ENCODE measurements at regions not wholly inside any gene's neighbourhood (a gene's known extent, or its start where the extent isn't known, plus 50 kb on each side); places are given as distances from the start of the nearest gene placed in this dataset.

DNA sequence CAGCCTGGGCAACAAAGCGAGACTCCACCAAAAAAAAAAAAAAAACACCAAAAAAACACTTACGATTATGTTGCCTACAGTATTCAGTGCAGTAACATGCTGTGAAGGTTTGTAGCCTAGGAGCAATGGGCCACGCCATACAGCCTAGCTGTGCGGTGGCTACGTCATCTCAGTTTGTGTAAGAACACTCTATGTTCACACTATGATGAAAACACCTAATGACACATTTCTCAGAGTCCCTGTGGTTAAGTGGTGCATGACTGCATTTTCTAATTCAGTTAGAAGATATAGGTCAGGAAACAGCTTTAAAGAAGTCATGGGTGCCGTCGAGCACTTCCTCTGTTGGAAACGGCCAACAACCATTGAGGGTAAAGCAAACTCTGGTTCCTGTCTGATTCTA is 75.7 kb upstream of the ANO1 start:
- no peak for DNase-seq

DNA sequence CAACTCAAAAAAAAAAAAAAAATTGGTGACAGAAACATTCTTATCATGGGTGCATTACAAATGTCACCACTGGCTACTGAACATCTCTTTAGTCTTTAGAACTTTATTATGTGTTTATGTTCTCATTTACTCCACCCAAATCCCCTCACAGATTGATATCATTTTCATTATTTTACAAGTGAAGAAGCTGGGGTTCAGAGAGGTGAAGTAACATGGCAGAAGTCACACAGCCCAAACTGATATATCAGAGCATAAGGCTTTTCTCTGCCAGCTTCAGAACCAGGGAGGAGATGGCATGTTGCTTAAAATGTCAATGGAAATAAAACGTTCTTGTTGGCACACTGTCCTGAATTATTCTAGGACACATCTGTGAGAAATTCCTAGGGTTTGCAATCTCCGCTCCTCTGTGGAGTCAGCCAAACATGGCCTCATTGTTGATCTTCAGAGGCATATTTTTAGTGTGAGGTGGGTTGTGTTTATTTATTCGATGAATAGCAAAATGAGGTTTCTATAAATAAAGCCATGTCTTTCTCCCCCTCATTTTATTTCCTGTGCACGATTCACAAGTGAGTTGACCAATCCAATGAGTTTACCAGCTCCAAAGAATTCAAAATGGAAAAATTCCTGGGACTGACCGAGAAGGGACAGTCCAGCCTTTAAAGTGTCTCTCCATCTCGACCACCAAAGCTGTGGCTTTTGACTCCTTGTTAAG is 72.9 kb upstream of the ANO1 start:
- no peak for DNase-seq

DNA sequence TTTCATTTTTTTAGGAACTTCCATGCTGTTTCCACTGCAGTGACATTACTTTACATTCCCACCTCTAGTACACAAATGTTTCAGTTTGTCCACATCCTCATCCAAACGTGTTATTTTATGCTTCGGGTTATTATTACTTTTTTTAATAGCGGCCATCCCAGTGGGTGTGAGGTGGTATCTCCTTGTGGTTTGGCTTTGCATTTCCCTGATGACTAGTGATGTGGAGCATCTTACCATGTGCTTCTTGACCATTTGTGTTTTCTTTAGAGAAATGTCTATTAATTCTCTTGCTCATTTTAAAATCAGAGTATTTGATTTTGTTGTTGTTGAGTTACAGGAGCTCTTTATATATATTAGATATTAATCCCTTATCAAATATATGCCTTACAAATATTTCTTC is 70.3 kb upstream of the ANO1 start:
- no peak for DNase-seq

DNA sequence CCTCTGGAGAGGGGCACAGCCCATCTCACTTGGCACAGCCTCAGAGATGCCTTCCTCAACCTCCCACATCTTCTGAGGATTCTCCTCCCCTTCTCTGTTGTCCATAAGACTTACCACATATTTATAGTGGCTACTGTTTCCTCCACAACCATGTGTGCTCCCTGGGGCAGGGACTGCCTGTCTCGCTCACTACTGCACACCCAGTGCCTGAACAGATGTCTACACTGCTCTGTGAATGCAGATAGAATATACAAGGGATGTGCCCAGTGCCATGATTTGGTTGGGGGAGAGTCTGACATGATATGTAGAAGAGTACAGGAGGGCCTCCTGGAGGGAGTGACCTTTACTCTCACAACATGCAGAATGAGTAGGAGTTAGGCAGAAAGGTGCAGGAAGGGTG is 67.3 kb upstream of the ANO1 start:
- no peak for DNase-seq

DNA sequence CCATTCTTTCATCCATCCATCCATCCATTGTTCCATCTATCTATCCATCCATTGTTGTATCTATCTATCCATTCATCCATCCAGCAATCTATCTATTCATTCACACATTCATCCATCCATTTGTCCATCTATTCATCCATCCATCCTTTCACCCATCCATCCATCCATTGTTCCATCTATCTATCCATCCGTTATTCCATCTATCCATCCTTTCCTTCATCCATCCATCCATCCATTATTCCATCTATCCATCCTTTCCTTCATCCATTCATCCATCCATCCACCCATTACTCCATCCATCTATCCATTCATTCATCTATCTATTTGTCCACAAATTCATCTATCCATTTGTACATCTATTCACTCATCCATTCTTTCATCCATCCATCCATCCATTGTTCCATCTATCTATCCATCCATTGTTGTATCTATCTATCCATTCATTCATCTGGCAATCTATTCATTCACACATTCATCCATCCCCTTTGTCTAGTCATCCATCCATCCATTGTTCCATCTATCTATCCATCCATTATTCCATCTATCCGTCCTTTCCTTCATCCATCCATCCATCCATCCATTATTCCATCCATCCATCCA is 65.9 kb upstream of the ANO1 start:
- DNase-seq: no peak

DNA sequence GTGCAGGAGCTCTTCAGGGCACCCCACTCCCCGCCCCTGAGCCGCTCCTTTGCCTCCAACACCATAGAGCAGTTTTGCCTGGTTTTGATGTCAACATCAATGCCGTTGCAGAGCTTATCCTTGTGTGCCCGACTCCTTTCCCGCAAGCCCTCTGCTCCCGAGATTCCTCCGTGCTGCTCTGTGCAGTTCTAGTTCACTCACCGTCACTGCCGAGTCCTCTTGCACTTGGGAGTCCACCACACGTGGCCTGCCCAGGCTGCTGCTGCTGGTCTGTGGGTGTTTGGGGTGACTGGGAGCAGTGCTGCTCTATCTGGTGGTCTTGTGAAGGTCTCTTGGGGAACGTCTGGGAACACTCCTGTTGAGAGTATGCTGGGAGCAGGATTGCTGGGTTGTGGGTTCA is 63.8 kb upstream of the ANO1 start:
- no peak for DNase-seq

DNA sequence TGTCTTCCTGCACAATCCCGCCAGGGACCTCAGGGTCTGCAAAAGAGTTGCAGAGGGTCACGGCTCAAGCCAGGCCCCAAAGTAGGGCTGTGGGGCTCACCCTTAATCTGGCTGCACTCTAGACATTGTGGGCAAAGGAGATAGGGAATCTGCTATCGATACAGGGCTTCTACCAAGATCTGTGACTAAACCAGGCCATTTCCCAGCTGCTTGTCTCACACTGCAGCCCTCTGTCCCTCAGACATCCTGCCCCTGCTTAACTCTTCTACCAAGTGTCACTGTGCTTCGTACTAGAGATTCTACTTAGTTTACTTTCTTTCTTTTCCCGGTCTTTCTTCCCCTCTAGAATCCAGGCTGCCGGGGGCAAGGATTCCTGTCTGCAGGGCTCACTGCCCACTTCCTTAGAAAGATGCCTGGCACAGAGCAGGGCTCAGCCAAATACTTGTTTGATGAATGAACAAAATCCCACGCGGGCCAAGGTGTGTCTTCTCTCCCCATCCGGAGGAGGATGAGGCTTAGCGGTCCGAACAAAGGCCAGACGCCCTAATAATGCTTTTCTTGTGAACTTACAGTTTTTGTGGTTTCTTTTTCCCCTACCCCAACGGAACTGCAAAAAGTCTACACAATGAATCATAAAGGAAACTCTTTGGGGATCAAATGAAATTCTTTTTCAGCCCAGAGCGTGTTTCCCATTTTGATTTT is 61.3 kb upstream of the ANO1 start:
- no peak for DNase-seq

DNA sequence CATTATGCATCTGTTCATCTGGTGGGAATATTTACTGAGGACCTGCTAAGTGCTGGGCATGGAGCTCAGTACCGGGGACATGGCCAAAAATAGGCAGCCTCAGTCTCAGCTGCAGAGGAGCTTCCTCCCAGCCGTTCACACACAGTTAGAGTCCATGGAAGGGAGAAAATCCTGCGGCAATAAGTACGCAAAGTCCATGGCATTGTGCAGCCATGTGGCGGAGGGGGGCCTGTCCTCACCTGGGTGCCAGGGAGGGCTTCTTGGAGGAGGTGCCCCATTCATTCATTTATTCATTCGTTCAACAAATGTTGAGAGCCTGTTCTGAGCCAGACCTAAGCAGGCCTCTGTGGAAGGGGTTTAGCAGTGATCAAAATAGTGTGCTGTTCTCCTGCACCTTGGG is 59.3 kb upstream of the ANO1 start:
- no peak for DNase-seq

DNA sequence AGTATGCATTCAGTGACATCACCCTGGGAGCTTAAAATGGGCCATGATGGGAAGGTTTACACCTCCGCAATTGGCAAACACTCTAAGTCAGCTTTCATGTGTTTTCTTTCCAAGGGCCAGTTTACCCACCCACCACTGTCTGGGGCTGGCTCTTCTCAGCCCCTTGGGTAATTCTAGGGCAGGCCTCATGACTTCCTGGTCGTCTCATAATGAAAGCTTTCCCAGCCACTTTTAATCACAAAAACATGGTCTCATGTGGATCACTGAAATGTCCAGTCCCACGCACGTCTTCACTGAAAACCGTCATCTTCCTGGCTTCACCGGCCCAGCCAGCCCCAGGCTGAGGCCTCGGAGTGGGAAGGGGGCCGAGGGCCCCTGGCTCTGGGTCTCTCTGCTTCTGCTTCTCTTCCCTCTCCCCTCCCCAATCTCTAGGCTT is 58.5 kb upstream of the ANO1 start:
- DNase-seq: no peak

DNA sequence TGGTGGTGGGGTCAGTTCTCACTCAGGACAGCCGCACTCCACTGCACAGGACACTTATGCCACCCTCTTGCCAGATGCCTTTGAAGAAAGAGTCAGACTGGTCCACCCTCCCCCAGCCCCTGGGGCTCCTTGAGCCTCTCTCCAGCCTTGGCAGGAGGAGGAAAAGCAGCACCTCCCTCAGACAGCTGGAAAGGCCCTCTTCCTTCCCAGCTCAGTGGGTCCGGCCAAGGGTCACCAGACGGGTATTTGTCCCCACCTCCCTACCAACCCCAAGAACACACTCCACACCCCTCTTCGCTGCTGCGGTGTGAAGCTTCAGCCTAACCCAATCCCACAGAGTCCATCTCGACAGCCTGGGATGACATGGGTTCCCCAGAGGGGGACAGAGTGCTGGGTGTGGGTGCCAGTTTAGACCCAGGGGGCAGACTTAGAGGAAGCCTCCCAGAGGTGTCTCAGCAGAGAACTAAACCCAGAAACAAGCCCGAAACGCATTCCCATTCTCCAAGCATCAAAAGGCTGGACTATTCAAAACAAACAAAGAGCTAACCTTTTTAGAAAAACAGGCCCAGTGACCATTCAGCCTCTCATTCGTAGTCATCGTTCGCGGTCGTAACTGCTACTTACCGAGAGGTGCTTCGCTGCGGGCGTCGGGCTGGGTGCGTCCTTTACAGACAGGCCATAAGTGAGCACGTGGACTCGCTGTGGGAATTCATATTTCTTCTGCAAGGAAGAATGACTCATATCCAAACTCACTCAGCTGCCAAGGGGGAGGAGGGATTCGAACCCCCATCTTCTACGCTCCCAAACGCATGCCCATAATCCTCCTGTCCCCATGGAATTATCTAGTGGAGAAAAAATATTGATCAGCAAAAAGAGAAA is 57.5 kb upstream of the ANO1 start:
- DNase-seq: no peak

DNA sequence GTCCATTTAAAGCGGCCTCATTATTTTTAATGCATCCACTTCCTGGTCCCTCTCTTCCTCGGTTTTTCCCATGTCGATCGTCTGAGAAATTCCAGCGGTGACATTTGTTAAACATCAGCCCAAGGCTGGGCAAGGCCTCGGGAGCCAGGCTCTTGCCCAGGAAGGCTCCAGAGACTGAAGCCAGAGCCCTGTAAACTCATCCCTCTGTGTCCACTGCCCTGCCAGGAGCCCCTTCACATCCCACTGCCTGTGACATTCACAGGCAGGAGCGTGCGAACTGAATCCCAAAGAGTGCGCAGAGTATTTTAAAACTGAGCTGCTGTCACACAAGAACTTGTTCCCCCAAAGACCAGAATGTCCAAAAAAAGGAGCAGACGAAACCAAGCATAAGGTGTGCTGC is 56.5 kb upstream of the ANO1 start:
- no peak for DNase-seq

DNA sequence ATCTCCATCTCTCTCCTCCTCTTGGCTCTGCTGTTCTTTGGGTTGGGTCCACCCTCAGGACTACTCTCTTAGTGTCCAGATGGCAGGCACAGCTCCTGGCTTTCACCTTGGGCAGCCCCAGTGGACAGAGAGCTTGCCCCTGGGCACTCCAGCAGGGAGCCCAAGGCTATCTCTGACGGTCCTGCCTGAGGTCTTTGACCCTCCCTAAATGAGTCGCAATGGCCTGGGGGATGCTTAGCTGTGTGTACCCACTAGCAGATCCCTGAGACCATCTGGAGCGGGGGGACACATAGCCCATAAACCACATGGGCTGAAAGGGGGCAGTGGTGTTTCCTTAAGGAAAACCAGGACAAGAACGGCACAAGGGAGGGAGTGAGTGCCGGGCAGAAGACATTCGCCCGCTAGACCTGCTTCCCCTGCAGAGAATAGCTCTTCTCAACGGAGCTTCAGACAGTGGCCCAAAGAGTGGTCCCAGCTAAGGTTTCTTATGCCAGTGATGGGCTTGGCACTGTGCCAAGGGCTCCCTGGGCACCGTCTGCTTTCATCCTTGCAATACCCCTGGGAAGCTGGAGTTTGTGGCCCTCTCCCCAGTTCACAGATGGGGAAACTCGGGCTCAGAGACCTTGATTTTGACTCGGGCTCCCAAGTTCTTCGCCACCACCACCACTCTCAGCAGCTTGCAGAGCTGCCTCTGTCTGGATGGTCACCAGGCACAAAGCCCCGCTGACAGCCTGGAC is 53.9 kb upstream of the ANO1 start:
- no peak for DNase-seq

DNA sequence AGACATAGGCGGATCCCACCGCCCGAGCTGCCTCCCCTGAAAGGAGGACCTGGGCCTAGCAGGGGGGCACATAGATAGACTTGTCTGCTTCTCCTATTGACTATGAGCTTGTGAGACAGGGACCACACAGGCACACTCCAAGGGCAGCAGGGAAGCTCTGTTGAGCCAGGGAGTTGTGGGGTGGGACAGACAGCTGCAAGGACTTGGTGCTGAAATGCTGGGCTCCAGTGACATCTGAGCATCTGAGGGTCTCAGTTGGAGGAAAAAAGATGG is 53.4 kb upstream of the ANO1 start:
- DNase-seq: no peak

DNA sequence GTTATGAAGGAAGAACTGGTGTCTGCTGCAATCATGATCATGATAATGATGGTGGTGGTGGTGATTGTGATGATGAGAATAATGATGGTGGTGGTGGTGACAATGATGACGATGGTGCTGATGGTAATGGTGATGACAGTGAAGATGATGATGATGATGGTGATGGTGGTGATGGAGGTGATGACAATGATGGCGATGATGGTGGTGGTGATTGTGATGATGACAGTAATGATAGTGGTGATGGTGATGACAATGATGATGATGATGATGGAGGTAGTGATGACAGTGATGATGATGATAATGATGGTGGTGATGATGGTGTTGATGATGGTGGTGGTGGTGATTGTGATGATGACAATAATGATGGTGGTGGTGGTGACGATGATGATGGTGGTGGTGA is 52.8 kb upstream of the ANO1 start:
- no peak for DNase-seq

DNA sequence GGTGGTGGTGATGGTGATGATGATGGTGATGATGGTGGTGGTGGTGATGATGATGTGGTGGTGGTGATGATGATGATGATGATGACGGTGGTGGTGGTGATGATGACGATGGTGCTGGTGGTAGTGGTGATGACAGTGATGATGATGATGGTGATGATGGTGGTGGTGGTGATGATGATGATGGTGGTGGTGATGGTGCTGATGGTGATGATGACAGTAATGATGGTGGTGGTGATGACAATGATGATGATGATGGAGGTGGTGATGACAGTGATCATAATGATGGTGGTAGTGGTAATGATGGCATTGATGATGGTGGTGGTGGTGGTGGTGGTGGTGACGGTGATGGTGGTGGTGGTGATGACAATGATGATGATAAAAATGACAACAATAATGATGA is 52.1 kb upstream of the ANO1 start:
- no peak for DNase-seq

DNA sequence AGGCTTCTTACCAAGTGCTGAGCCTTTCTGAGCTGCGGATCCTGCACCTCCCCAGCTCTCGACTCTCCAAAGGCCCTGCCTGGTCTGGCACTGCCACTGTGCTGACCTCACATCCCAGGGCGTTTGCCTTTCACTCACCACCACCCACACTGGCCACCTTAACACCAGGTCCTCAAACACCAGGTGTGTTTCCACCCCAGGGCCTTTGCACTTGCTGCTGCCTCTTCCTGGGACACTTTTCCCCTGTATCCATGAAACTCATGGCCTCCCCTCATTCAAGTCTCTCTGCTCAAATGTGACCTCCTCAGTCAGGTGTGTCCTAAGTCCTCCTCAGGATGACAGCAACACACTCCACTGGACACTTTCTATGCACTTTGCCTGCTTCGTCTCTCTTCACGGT is 51.4 kb upstream of the ANO1 start:
- DNase-seq: no peak

DNA sequence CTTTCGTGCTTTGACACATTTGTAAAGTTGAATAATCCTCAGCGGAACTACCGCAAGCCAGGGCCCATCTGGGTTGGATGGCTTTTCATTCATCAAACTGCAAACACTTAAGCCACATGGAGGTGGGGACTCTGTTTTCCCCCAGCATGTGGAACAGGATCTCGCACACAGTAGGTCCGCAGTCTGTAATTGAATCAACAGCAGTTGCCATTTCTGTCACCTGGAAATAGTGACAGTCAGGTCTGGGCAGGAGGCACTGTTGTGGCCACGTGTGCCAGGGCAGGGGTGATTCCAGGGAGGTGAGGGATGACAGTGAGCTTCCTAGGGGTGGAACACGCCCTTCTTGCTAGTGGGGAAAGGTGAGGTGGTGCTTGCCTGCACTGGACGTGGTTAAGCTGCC is 50.7 kb upstream of the ANO1 start:
- DNase-seq: no peak

DNA sequence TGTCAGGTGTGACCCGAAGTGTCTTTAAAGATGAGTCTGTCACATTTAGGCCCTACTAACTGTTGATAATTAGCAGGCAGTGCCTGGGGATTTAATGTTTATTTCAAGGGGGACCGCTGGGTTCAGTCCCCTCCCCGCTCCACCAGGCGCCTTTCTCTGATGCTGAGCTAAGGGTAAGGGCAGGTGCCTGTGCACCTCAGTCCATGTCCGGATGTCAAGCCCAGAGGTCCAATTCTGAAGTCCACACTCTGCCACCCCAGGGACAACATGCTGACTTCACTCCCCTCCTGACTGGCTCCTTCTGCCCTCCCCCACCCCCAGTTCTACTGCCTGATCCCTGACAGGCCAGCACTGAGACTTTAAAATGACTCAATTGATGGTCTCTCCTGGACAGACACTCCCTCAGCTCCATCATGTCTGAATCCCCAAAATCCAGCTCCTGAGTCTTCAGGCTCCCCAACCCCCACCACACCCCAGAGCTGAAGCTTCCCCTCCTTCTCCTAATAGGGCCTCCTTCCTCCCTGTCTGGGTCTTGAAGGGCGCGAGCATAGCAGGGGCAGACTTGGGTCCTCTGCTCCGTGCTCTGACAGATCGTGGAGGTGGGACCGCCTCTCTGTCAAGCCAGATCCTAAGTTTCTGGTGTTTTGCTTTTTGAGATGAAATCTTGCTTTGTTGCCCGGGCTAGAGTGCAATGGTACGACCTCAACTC is 49.8 kb upstream of the ANO1 start:
- no peak for DNase-seq

Data from NCI-H1930 (cell line).